ENCODE measurements at regions not wholly inside any gene's neighbourhood (a gene's known extent, or its start where the extent isn't known, plus 50 kb on each side); places are given as distances from the start of the nearest gene placed in this dataset.

DNA sequence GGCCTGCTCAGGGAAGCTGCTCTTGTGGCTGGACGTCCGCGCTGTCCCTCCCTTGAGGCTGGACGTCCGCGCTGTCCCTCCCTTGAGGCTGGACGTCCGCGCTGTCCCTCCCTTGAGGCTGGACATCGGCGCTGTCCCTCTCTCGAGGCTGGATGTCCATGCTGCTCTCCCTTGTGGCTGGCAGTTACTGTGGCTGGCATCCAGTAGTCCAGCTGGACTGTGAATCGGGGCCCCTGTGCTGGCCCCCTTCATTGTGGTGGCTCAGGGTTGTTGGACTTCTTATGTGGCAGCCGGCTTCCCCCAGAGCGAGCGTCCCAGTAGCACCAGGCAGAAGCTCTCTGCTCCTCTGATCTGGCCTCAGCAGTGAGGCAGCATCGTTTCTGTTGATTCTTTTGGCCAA, 141.5 kb downstream of the IRF8 start:
- DNase-seq (ENCODE audit: low read depth) = no peak

- DNase-seq (ENCODE audit: low read depth) = no peak
Observed at GRCh38 chr16:86041215-86041614, 142.3 kb downstream of the IRF8 start.

- no peak for DNase-seq (ENCODE audit: low read depth)
Observed at GRCh38 chr16:86041807-86042206, 142.8 kb downstream of the IRF8 start.

GRCh38 chr16:86042393-86042792, 143.4 kb downstream of the IRF8 start:
- no peak for DNase-seq (ENCODE audit: low read depth)

- DNase-seq (ENCODE audit: low read depth) = no peak
Observed at GRCh38 chr16:86042996-86043725, 144.2 kb downstream of the IRF8 start.

DNA sequence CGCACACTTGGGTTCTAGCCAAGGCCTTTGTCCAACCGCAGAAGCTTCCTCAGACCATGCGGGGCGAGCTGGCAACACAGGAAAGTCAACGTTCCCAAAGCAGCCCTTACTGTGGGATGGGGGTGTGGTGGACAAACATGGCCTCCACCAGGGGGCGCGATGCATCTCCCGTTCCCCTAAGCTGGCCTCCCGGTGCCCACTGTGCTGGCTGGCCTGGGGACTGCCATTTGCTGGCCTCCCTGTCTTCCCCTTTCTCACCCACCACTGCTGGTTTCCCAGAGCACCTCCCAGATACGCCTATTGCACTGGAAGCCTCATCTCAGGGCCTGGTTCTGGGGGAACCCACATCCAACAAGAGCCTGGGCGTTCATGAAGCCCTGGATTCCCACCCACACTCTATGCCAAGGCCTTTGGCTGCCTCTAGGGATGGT, 145.3 kb downstream of the IRF8 start:
- no peak for DNase-seq (ENCODE audit: low read depth)

DNA sequence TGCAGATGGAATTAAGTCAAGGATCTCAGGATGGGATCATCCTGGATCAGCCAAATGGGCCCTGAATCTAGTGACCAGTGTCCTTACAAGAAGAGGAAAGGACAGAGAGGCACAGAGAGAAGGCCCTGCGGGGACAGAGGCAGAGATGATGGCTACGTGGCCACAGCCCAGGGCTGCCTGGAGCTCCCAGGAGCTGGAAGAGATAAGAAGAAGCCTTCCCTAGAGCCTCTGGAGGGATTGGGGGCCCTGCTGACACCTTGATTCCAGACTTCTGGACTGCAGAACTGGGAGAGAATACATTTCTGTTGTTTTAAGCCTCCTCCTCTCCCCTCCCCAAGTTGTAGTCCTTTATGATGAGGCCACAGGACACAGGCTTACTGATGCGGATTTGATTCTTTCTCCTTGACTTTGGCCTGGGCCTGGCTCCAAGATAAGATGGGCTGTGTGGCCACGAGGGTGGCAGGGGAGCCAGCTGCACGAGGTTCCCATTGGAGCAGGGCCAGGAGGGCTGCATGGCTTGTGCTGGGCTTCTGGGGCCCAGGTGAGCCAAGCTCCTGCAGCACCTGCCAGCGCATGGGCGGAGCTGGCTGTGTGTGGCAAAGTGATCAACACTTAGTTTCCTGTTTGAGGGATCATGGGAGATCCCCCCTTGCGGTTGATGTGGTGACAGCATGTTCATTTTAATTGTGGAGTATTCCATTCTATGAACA, 146.1 kb downstream of the IRF8 start:
- DNase-seq (ENCODE audit: low read depth) = no peak

GRCh38 chr16:86045591-86045971, 146.6 kb downstream of the IRF8 start:
- DNase-seq (ENCODE audit: low read depth) = no peak

GRCh38 chr16:86046026-86046425, 147.1 kb downstream of the IRF8 start:
- DNase-seq (ENCODE audit: low read depth) = no peak

DNA sequence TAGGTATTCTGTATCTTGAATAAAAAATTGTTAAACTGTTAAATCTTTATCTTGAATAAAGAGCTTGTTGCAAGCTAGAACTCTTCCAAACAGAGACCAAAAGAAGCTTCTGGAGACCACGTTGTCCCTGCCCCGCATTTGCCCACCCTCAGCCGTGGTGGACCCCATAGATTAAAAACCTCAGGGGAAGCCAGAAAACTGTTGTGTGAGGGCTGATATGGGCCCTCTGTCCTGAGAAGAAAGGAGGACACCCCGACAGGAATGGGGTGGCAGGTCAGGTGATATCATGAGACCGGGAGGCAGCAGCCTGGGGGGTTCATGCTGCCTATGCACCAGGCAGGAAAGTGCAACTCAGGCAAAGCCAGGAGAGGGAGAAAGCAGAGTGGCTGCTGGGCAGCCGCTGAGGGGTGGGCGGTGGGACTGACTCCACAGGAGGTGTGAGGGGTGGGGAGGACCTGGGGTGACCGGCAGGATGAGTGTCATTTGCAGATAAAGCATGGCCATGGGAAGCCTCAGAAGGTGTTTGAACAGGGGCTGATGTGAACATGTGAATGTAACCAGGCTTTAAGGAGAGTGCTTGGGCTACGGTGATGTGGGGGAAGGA, 147.8 kb downstream of the IRF8 start:
- no peak for DNase-seq (ENCODE audit: low read depth)

DNA sequence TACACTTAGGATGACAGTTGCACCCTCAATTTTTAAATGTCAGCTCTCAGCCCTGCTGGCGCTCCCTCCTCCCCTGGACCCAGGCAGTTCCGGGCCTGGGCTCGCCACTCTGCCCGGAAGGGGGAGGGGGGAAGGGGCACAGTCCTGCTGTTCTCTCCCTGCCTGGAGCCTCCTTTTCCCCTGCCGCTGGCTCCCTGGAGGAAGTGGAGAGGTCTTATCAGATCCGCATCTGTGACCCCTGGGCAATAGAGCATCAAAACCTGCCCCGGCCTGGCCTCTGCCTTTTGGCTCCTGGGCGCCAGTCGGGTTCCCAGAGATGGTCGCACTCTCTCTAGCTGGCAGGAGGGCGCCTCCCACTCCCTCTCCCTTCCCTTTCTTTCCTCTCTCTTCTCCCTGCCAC, 149.3 kb downstream of the IRF8 start:
- DNase-seq (ENCODE audit: low read depth) = no peak

DNA sequence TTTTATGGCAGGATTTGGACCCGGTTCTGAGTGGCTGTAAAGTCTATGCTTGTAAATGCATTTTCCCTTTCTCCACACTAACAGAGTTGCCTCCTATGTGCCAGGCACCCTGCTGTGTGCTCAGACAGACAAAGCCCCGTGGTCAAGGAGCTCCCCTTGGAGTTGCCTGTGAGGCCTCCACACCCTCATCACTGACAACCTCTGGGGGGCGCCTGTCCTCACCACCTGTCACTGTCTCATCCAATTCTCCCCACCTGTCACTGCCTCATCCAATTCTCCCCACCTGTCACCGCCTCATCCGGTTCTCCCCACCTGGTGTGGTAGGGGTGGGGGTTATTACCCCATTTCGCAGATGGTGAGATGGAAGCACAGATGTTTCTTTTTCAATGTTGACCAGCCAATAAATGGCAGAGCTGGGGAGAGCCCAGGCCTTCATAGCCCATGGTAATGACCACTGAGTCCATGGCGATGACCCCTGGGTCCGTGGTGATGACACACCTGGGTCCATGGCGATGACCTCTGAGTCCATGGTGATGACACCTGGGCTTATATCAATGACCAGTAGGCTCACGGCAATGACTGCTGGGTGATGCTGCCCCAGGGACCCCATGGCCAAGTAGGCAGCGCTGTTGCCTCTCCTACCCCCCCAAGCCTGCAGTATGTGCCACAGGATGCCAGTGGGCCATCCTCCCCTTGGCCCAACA, 150.1 kb downstream of the IRF8 start:
- no peak for DNase-seq (ENCODE audit: low read depth)

- DNase-seq (ENCODE audit: low read depth) = no peak
Observed at GRCh38 chr16:86049641-86050040, 150.7 kb downstream of the IRF8 start.

DNA sequence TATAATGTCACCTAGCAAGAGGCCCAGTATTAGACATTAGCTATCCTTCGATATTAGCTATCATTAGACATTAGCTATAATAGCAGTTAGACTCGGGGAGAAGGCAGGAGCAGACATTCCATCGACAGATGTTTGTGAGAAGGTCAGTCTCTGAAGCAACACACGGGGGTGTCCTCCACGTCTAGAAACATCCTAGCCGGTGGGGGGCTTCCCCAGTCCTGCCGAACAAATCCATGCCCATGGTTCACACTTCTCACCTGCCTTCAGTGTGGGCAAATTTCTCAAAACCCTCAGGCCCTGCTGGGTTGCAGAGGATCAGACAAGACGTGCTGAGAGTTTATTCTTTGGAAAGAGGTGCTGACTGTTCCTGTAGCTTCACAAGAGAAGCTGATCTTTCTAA, 151.1 kb downstream of the IRF8 start:
- no peak for DNase-seq (ENCODE audit: low read depth)

DNA sequence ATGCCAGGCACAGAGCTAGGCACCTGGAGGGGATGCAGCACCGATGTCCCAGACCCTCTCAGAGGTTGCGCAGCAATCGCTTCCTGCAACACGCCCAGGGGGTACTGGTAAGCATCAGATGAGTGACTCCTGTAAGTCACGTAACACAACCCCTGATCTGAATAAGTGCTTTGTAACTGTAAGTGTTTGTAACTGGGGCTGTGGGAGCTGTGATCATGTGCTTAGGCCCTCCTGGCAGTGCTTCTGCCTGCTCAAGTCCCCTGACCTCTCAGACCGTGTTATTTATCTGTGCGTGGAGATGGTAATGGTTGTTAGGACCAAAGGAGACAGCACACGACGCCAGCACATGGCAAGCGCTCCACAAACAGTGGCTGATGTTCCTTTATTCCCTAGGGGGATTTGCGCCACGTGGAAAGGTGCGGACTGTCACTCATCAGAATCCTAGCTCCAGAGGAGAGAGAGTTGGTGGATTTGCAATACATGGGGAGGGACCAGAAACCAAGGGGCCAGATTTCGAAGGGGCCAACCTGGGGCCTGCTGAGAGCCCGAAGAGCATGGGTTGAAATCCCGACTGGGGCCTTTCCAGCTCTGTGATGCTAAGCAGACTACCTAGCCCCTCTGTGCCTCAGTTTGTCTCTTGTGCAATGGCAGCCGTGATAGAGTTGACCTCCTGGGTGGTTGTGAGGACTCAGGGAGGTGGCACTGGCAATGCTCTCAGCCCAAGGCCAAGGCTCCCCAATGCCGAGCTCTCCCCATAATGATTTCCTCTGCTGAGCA, 151.8 kb downstream of the IRF8 start:
- no peak for DNase-seq (ENCODE audit: low read depth)

GRCh38 chr16:86051368-86052114, 152.6 kb downstream of the IRF8 start:
- no peak for DNase-seq (ENCODE audit: low read depth)

GRCh38 chr16:86052115-86052670, 153.2 kb downstream of the IRF8 start:
- no peak for DNase-seq (ENCODE audit: low read depth)

GRCh38 chr16:86052926-86053325, 154.0 kb downstream of the IRF8 start:
- no peak for DNase-seq (ENCODE audit: low read depth)

DNA sequence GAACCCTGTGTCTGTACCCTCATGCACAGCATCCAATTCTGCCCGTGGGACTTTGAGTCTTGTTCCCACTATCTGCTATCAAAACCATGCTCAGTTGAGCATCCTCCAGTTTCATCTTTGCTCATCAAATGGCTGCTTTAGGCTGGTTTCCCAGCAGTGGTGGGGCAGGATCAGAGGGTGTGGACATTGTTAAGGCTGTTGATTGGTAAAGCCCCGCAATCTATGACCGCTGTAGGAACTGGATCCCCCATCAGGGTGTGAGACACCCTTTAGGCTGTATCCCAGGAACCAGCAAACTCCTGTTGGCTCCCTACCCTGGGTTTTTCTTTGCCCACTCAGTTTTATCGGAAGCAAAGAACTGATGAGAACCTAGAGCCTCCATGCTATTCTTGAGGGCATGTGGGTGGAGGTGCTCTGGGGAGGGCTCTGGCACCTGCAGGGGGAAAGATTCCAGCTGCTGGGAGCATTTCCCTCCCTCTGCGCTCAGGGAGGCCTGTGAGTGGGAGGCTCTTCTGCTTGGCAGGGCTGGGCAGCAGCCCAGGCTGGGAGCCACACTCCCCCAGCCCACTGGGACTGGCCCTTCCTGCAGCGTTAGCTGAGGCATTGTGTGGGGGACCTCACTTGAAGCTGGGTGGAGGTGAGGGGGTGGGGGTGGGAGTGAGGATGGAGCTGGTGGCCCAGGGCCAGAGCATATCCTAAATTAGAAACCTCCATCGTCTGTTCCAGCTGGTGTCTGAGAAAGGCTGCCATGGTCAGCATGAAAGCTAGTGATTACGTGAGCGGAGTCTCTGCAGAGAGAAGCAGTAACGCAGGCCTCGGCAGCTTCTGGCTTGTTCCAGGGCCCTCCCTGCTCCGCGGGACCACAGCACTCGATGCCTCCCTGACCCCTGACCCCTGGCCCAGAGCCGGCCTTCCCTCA, 160.6 kb downstream of the IRF8 start:
- DNase-seq (ENCODE audit: low read depth) = no peak

Measured in HS-5 (cell line).